Amygdala (tissue), 56 donors: ENCODE measurements at regions not wholly inside any gene's neighbourhood (a gene's known extent, or its start where the extent isn't known, plus 50 kb on each side); places are given as distances from the start of the nearest gene placed in this dataset.
"Not testable (repeated sequence)": the region's sequence is repeated elsewhere in the genome, so short reads cannot be mapped to it uniquely, and the experiment has no call there.

Experiments
- DNase-seq, 56 donors: peaks; one replicate each; lab custom pipeline; 2025; lab: John Stamatoyannopoulos, UW

GRCh38 chr3:20669675-20670074 lies 483.7 kb upstream of the SGO1 start:
- DNase-seq = peak in 1 of 56 donors; percentile 11

GRCh38 chr3:20669184-20669583 lies 483.2 kb upstream of the SGO1 start:
- DNase-seq = peak in 24 of 56 donors; percentile 0 to 54 (median 4)

GRCh38 chr3:20668411-20668810 lies 482.4 kb upstream of the SGO1 start:
- DNase-seq = peak in 4 of 56 donors; percentile 0 to 5 (median 2)

GRCh38 chr3:20666091-20666490 lies 480.1 kb upstream of the SGO1 start:
- DNase-seq = no peak

- DNase-seq = no peak
Observed at GRCh38 chr3:20658491-20658890, 472.5 kb upstream of the SGO1 start.

GRCh38 chr3:20657560-20657959 lies 471.6 kb upstream of the SGO1 start:
- DNase-seq = no peak

- no peak for DNase-seq
Observed at GRCh38 chr3:20652231-20652986, 466.4 kb upstream of the SGO1 start.

GRCh38 chr3:20648921-20649381 lies 462.9 kb upstream of the SGO1 start:
- DNase-seq = no peak

- DNase-seq = no peak
Observed at GRCh38 chr3:20648294-20648693, 462.3 kb upstream of the SGO1 start.

GRCh38 chr3:20646425-20646824 lies 460.4 kb upstream of the SGO1 start:
- no peak for DNase-seq

GRCh38 chr3:20645340-20645739 lies 459.3 kb upstream of the SGO1 start:
- DNase-seq = no peak

- no peak for DNase-seq
Observed at GRCh38 chr3:20637729-20638128, 451.7 kb upstream of the SGO1 start.

GRCh38 chr3:20622304-20622703 lies 436.3 kb upstream of the SGO1 start:
- no peak for DNase-seq

- DNase-seq = not testable (repeated sequence)
Observed at GRCh38 chr3:20618621-20619020, 432.6 kb upstream of the SGO1 start.

GRCh38 chr3:20618181-20618580 lies 432.2 kb upstream of the SGO1 start:
- DNase-seq = not testable (repeated sequence)

GRCh38 chr3:20615982-20616381 lies 430.0 kb upstream of the SGO1 start:
- DNase-seq = not testable (repeated sequence)

GRCh38 chr3:20608054-20608738 lies 422.2 kb upstream of the SGO1 start:
- DNase-seq = no peak

- DNase-seq = no peak
Observed at GRCh38 chr3:20604659-20605058, 418.7 kb upstream of the SGO1 start.

GRCh38 chr3:20589275-20589674 lies 403.3 kb upstream of the SGO1 start:
- DNase-seq = no peak

GRCh38 chr3:20588781-20589180 lies 402.8 kb upstream of the SGO1 start:
- no peak for DNase-seq

- no peak for DNase-seq
Observed at GRCh38 chr3:20583648-20584047, 397.6 kb upstream of the SGO1 start.

- DNase-seq = no peak
Observed at GRCh38 chr3:20576228-20576627, 390.2 kb upstream of the SGO1 start.
